Pancreas (tissue), 10 donors: ENCODE measurements at regions not wholly inside any gene's neighbourhood (a gene's known extent, or its start where the extent isn't known, plus 50 kb on each side); places are given as distances from the start of the nearest gene placed in this dataset.
A peak's percentile ranks its signal among the peaks of the same experiment; 100 is the strongest.

Experiments used
- ATAC-seq, 4 donors: fragments of 200-7000 bp; cut with Tn5 transposase; one replicate each; pipeline versions ENCODE4 v1.8.0 to v1.9.1; 2020; ENCODE audit warnings: mild to moderate bottlenecking in 4 of 4, moderate library complexity in 4 of 4
- DNase-seq, 6 donors: peaks; one replicate each; pipeline ENCODE4 v3.0.0-alpha.2; 2020
- FAIRE-seq: peaks from 2 replicates; lab custom pipeline; 2012; peaks lifted over from hg19 to GRCh38; lab: Jason Lieb, UNC
- H3K27ac ChIP-seq, 4 donors: fragments of 200-600 bp; sonication (generic); 1 replicate in 3 of 4; 2 replicates in 1 of 4; pipeline versions ENCODE4 v1.5.0 to v1.8.0; 2020
- H3K27me3 ChIP-seq, 4 donors: fragments of 200-600 bp; one replicate each; pipeline ENCODE4 v1.8.0; 2021
- H3K36me3 ChIP-seq, 3 donors: fragments of 200-600 bp; sonication (generic) in 1 of 3; one replicate each; pipeline versions ENCODE4 v1.5.0 to v1.8.0; 2020 to 2021
- H3K4me1 ChIP-seq, 3 donors: fragments of 200-600 bp; one replicate each; pipeline ENCODE4 v1.8.0; 2021
- H3K4me3 ChIP-seq, 4 donors: fragments of 200-600 bp; sonication (generic) in 2 of 4; one replicate each; pipeline versions ENCODE4 v1.5.0 to v1.8.0; 2020 to 2021
- H3K9me3 ChIP-seq, 4 donors: fragments of 200-600 bp; one replicate each; pipeline ENCODE4 v1.8.0; 2021
- CTCF ChIP-seq, 4 donors: fragments of 200-600 bp; sonication (generic) in 3 of 4; IDR thresholded peaks; one replicate each; pipeline versions ENCODE4 v1.5.0 to v1.8.0; 2021; ENCODE audit warnings: antibody characterized with exemption in 4 of 4
- WGBS, 2 donors: extraction: QIAGEN DNeasy Blood & Tissue Kit; methylation state at CpG; one replicate each; pipeline ENCODE4 v1.1.7; 2013; 5-methylcytosine and 5-hydroxymethylcytosine counted together
- intact Hi-C, 3 donors: fragments of 100-400 bp; cut with DNase I; formaldehyde crosslinking; loops; one replicate each; pipeline versions ENCODE4 v1.11.1 to v1.14.2; 2022
- donor health status: healthy with polysubstance abuse.
- donor health status: DM: no; HTN: no; CAD: no; lungs with moderate emphysema.
- donor health status: DM: no; HTN: no; CAD: no.
- donor health status: control.
- donor health status: control.
- donor health status: Bipolar disorder and iron deficiency.
- donor health status: DM: yes; HTN: yes; CAD: no.
- donor health status: DM: no; HTN: no; CAD: no.
- donor health status: DM: no; HTN: no; CAD: no.
- donor health status: DM: yes; HTN: yes; CAD: no.

GRCh38 chr10:91032611-91033206 lies 111.8 kb upstream of the ANKRD1 start:
- Histone ChIP-seq H3K4me1 (no peaks in the 10 kb centered on the region), H3K4me3 (no peak overlapping the region), H3K27me3 (no peaks in the 10 kb centered on the region), H3K9me3 (no peaks in the 10 kb centered on the region), H3K36me3 (no peaks in the 10 kb centered on the region), H3K27ac (no peak overlapping the region)
- ATAC-seq (peak in 3 of 4 donors; percentile 15 to 59 (median 28)), DNase-seq (peak in 1 of 6 donors; percentile 18), FAIRE-seq (no peak)
- WGBS, 2 donors: 55 to 63% methylated on average over 5 of the region's 5 CpGs
- no peak for TF ChIP-seq CTCF (IDR thresholded peaks at IDR 0.05)
- intact Hi-C loops: no loop called here

GRCh38 chr10:91033324-91033950 lies 112.5 kb upstream of the ANKRD1 start:
- ATAC-seq (no peak), FAIRE-seq (no peak), DNase-seq (no peak)
- no peaks in the 10 kb centered on the region for H3K27me3 ChIP-seq
- H3K4me3 ChIP-seq: no peak overlapping the region
- TF ChIP-seq CTCF (IDR thresholded peaks at IDR 0.05): no peak
- no peaks in the 10 kb centered on the region for H3K36me3 ChIP-seq
- H3K4me1 ChIP-seq: no peaks in the 10 kb centered on the region
- WGBS, 2 donors: 38 to 39% methylated on average over 6 of the region's 6 CpGs
- H3K27ac ChIP-seq: no peak overlapping the region
- intact Hi-C loops: no loop called here
- no peaks in the 10 kb centered on the region for H3K9me3 ChIP-seq

DNA sequence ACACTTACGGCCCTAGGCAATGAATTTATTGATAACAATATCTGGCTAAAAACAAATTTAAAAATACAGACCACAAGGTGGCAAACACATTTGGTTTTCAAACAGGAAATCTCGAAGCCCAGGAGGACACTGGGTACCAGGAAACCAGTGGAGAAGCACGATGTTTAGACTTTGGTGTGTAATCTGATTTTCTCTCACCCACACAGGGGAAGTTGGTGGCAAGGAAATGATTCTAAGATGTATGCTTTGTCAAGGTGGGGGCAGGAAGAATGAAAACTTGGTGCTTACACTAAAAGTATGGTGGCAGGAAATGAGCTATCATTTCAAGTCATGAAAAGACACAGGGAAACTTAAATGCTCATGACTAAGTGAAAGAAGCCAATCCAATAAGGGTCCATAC lies 113.2 kb upstream of the ANKRD1 start:
- TF ChIP-seq CTCF (IDR thresholded peaks at IDR 0.05): no peak
- FAIRE-seq: no peak

DNA sequence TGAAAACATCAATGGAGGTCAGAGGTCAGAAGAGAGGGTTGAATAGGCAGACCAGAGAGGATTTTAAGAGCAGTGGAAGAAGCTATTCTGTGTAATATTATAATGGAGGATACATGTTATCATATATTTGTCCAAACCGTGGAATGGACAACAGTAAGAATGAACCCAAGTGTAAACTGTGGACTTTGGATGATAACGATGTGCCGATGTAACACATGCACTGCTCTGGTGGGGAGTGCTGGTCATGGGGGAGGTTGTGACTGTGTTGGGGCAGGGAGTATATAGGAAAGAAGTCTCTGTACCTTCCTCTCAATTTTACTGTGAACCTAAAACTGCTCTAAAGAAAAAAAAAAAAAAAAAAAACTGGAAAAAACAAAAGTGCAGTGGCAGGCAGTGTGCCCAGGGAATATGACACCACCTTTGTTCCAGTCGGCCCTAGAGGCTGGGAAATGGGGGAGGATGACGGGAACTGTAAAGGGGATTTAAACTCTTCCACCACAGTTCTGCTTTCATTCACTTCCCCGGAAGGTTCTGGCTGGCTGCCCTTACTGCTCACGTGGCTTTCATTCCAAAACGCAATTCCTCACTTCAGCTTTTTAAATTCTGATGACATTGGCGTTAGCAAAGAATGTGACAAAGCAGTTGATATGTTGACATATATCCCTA lies 113.7 kb upstream of the ANKRD1 start:
- FAIRE-seq (no peak), ATAC-seq (peak in 3 of 4 donors; percentile 59 to 81 (median 66)), DNase-seq (peak in 3 of 6 donors; percentile 7 to 34 (median 18))
- Histone ChIP-seq H3K27ac (no peak overlapping the region), H3K4me3 (no peak overlapping the region), H3K4me1 (no peaks in the 10 kb centered on the region), H3K36me3 (no peaks in the 10 kb centered on the region), H3K9me3 (no peaks in the 10 kb centered on the region), H3K27me3 (no peaks in the 10 kb centered on the region)
- intact Hi-C loops: no loop called here
- 23 to 28% methylated on average over 9 of the region's 9 CpGs for WGBS, 2 donors
- TF ChIP-seq CTCF (IDR thresholded peaks at IDR 0.05): no peak

More for the DNA sequence above, 113.2 kb upstream of the ANKRD1 start:
- H3K4me1 ChIP-seq: no peaks in the 10 kb centered on the region
- DNase-seq (no peak), ATAC-seq (no peak)
- 52 to 57% methylated on average over 3 of the region's 3 CpGs for WGBS, 2 donors
- no peaks in the 10 kb centered on the region for H3K36me3 ChIP-seq
- H3K27me3 ChIP-seq: no peaks in the 10 kb centered on the region
- no peak overlapping the region for H3K4me3 ChIP-seq
- intact Hi-C loops: no loop called here
- H3K9me3 ChIP-seq: no peaks in the 10 kb centered on the region
- H3K27ac ChIP-seq: no peak overlapping the region
